H1 (cell line): ENCODE measurements at regions not wholly inside any gene's neighbourhood (a gene's known extent, or its start where the extent isn't known, plus 50 kb on each side); places are given as distances from the start of the nearest gene placed in this dataset.

Source experiments
- CTCF ChIA-PET: fragments of 300-600 bp; sonication (Branson Sonifier 250); formaldehyde crosslinking; loops from one replicate; lab custom pipeline; 2021; ENCODE audit not compliant: partially characterized antibody; lab: Charles Lee
- POLR2A ChIA-PET: fragments of 300-600 bp; sonication (Branson Sonifier 250); formaldehyde crosslinking; loops from one replicate; lab custom pipeline; 2021; ENCODE audit warnings: inconsistent platforms; ENCODE audit not compliant: partially characterized antibody; lab: Charles Lee
- DNase-seq, 2 experiments: peaks; one replicate each; pipeline versions ENCODE4 v3.0.0 to v3.0.0-alpha.2; 2010 to 2022; ENCODE audit warnings: low spot score in 2 of 2, low read depth in 1 of 2, mixed read lengths in 1 of 2
- FAIRE-seq: peaks from 2 replicates; lab custom pipeline; 2011; peaks lifted over from hg19 to GRCh38; lab: Jason Lieb, UNC
- H2AFZ ChIP-seq: 2 replicates; pipeline ENCODE4 v1.8.1; 2012; ENCODE audit warnings: low read length, inconsistent platforms
- H2AK5ac ChIP-seq: 2 replicates; pipeline ENCODE4 v1.6.1; 2013; ENCODE audit warnings: low read depth, low read length
- H2BK120ac ChIP-seq: replicated peaks from 2 replicates; pipeline ENCODE3; 2013; ENCODE audit warnings: low read depth, low read length, inconsistent platforms
- H2BK12ac ChIP-seq: 2 replicates; pipeline ENCODE4 v1.6.1; 2013; ENCODE audit warnings: low read depth, low read length
- H2BK15ac ChIP-seq: 2 replicates; pipeline ENCODE4 v1.6.1; 2013; ENCODE audit warnings: low read length
- H2BK20ac ChIP-seq: 2 replicates; pipeline ENCODE4 v1.6.1; 2013; ENCODE audit warnings: low read length
- H2BK5ac ChIP-seq: 2 replicates; pipeline ENCODE4 v1.6.1; 2013; ENCODE audit warnings: low read depth, low read length
- H3K14ac ChIP-seq: 2 replicates; pipeline ENCODE4 v1.6.1; 2013; ENCODE audit warnings: inconsistent platforms; ENCODE audit not compliant: insufficient read length
- H3K18ac ChIP-seq: 2 replicates; pipeline ENCODE4 v1.6.1; 2013; ENCODE audit warnings: low read length; ENCODE audit errors: extremely low read depth
- H3K23ac ChIP-seq: 2 replicates; pipeline ENCODE4 v1.6.1; 2013; ENCODE audit warnings: inconsistent platforms; ENCODE audit not compliant: insufficient read length
- H3K23me2 ChIP-seq: 2 replicates; pipeline ENCODE4 v1.6.1; 2013; ENCODE audit warnings: low read depth, low read length
- H3K27ac ChIP-seq: 2 replicates; pipeline ENCODE4 v1.6.1; 2011; ENCODE audit warnings: low read depth, low read length, inconsistent platforms
- H3K27me3 ChIP-seq, 4 experiments: replicated peaks in 1 of 4; 1 replicate in 1 of 4; 2 replicates in 3 of 4; pipeline versions ENCODE4 v1.6.1 to v1.8.1; 2011 to 2013; ENCODE audit warnings: low read length in 3 of 4, mild to moderate bottlenecking in 3 of 4, inconsistent platforms in 2 of 4, mixed read lengths in 2 of 4, moderate library complexity in 1 of 4; ENCODE audit not compliant: control insufficient read depth in 3 of 4, insufficient read depth in 3 of 4; ENCODE audit errors: extremely low read depth in 1 of 4
- H3K36me3 ChIP-seq, 4 experiments: 2 replicates each; pipeline versions ENCODE4 v1.6.1 to v1.8.1; 2011 to 2013; ENCODE audit warnings: mild to moderate bottlenecking in 4 of 4, low read length in 3 of 4, moderate library complexity in 2 of 4, control low read depth in 1 of 4, inconsistent platforms in 1 of 4; ENCODE audit not compliant: insufficient read depth in 4 of 4, control insufficient read depth in 2 of 4
- H3K4ac ChIP-seq: replicated peaks from 2 replicates; pipeline ENCODE3; 2013; ENCODE audit warnings: low read length, low read depth, mixed read lengths, inconsistent platforms; ENCODE audit not compliant: insufficient read length
- H3K4me1 ChIP-seq, 4 experiments: replicated peaks in 1 of 4; 1 replicate in 1 of 4; 2 replicates in 3 of 4; pipeline versions ENCODE4 v1.6.1 to v1.8.1; 2011 to 2013; ENCODE audit warnings: low read length in 3 of 4, inconsistent platforms in 2 of 4, mixed read lengths in 1 of 4; ENCODE audit not compliant: insufficient read depth in 4 of 4, control insufficient read depth in 3 of 4
- H3K4me2 ChIP-seq, 2 experiments: 2 replicates each; pipeline versions ENCODE4 v1.6.1 to v1.8.1; 2011 to 2013; ENCODE audit warnings: low read depth in 2 of 2, low read length in 2 of 2, control low read depth in 1 of 2, inconsistent platforms in 1 of 2, mild to moderate bottlenecking in 1 of 2; ENCODE audit not compliant: insufficient read depth in 1 of 2
- H3K4me3 ChIP-seq, 4 experiments: fragments of 200-600, 300-600 bp in 1 of 4; sonication (generic), shearing (Covaris generic), sonication (Bioruptor Twin) in 1 of 4; 2 replicates each; pipeline versions ENCODE4 v1.5.1 to v1.8.1; 2011 to 2016; ENCODE audit warnings: low read length in 4 of 4, low read depth in 3 of 4, control low read depth in 2 of 4, inconsistent platforms in 2 of 4, mild to moderate bottlenecking in 2 of 4, mixed read lengths in 1 of 4, moderate library complexity in 1 of 4; ENCODE audit not compliant: insufficient read depth in 2 of 4; ENCODE audit errors: extremely low read depth in 1 of 4
- H3K56ac ChIP-seq: replicated peaks from 2 replicates; pipeline ENCODE3; 2013; ENCODE audit warnings: low read depth, mild to moderate bottlenecking, mixed read lengths, low read length, inconsistent platforms; ENCODE audit not compliant: insufficient read length
- H3K79me1 ChIP-seq: 2 replicates; pipeline ENCODE4 v1.6.1; 2013; ENCODE audit warnings: low read depth, low read length, control low read depth
- H3K79me2 ChIP-seq, 2 experiments: 2 replicates each; pipeline versions ENCODE4 v1.6.1 to v1.8.1; 2012 to 2013; ENCODE audit warnings: low read length in 2 of 2, mild to moderate bottlenecking in 2 of 2, inconsistent platforms in 1 of 2; ENCODE audit not compliant: insufficient read depth in 2 of 2, control insufficient read depth in 1 of 2
- H3K9ac ChIP-seq, 4 experiments: replicated peaks in 1 of 4; 1 replicate in 1 of 4; 2 replicates in 3 of 4; pipeline versions ENCODE4 v1.6.1 to v1.8.1; 2011 to 2013; ENCODE audit warnings: low read depth in 3 of 4, low read length in 3 of 4, control low read depth in 2 of 4, mild to moderate bottlenecking in 2 of 4, moderate library complexity in 2 of 4, inconsistent platforms in 1 of 4; ENCODE audit errors: extremely low read depth in 1 of 4
- H3K9me3 ChIP-seq, 2 experiments: 2 replicates each; pipeline versions ENCODE4 v1.6.1 to v1.8.1; 2012 to 2013; ENCODE audit warnings: mild to moderate bottlenecking in 2 of 2, moderate library complexity in 2 of 2, control low read depth in 1 of 2, inconsistent platforms in 1 of 2, low read depth in 1 of 2, low read length in 1 of 2, mixed read lengths in 1 of 2; ENCODE audit not compliant: insufficient read depth in 2 of 2
- H4K20me1 ChIP-seq, 2 experiments: replicated peaks in 1 of 2; 2 replicates each; pipeline versions ENCODE3 to v1.8.1; 2011 to 2013; ENCODE audit warnings: inconsistent platforms in 2 of 2, low read length in 2 of 2, mild to moderate bottlenecking in 1 of 2; ENCODE audit not compliant: insufficient read depth in 2 of 2, control insufficient read depth in 1 of 2
- H4K5ac ChIP-seq: 2 replicates; pipeline ENCODE4 v1.6.1; 2013; ENCODE audit warnings: low read length, low read depth, mixed read lengths, inconsistent platforms; ENCODE audit not compliant: insufficient read length
- H4K8ac ChIP-seq: 2 replicates; pipeline ENCODE4 v1.8.0; 2013; ENCODE audit warnings: mild to moderate bottlenecking, moderate library complexity, low read length, inconsistent platforms; ENCODE audit not compliant: insufficient read depth; ENCODE audit errors: extremely low read depth
- H4K91ac ChIP-seq: replicated peaks from 2 replicates; pipeline ENCODE3; 2013; ENCODE audit warnings: low read length, mixed read lengths, inconsistent platforms; ENCODE audit not compliant: insufficient read length
- SP1 ChIP-seq: IDR thresholded peaks from 2 replicates; pipeline ENCODE4 v1.6.1; 2011; ENCODE audit warnings: low read depth, low read length
- whole genome bisulfite sequencing, 2 experiments: shearing (Covaris generic) in 1 of 2; methylation state at CpG; one replicate each; pipeline versions ENCODE4 v1.1.6 to v1.1.7; 2013 to 2015; ENCODE audit warnings: low lambda C conversion rate in 2 of 2, mixed read lengths in 2 of 2, inconsistent platforms in 1 of 2, low coverage in 1 of 2, missing lambda C conversion rate in 1 of 2; ENCODE audit not compliant: insufficient replicate concordance in 2 of 2, insufficient coverage in 1 of 2, insufficient read length in 1 of 2; ENCODE audit errors: extremely low coverage in 1 of 2, missing lambda C conversion rate in 1 of 2; 5-methylcytosine and 5-hydroxymethylcytosine counted together
- TF ChIP-seq, protein P1 (sequence below), 3 experiments: IDR thresholded peaks; 1 replicate in 2 of 3; 2 replicates in 1 of 3; pipeline versions ENCODE4 v1.5.1 to v1.6.1; 2011; ENCODE audit warnings: low read length in 3 of 3, mild to moderate bottlenecking in 3 of 3, inconsistent platforms in 2 of 3, low read depth in 1 of 3, moderate library complexity in 1 of 3; ENCODE audit not compliant: insufficient read depth in 1 of 3; ENCODE audit errors: control extremely low read depth in 1 of 3
- TF ChIP-seq, protein P2 (sequence below): IDR thresholded peaks from 2 replicates; pipeline ENCODE4 v1.6.1; 2012; ENCODE audit warnings: inconsistent platforms

- Histone ChIP-seq H3K18ac (0 out of 2 replicates have a peak overlapping the region, but pooled peaks have one; percentile 4), H2BK5ac (no peak overlapping the region), H3K4me1 (peaks cover 0 to 23% (median 8%) of the 10 kb centered on the region in 4 experiments; a peak in 5 of 7 replicates), H3K79me2 (no peaks in the 10 kb centered on the region), H3K9ac (no peak overlapping the region), H3K4me3 (no peak overlapping the region), H3K9me3 (no peaks in the 10 kb centered on the region), H3K36me3 (no peaks in the 10 kb centered on the region), H4K20me1 (no peaks in the 10 kb centered on the region), H2BK15ac (no peak overlapping the region), H2BK120ac (no peak overlapping the region), H3K27me3 (no peaks in the 10 kb centered on the region; a peak in 1 of 7 replicates), H2BK12ac (no peak overlapping the region), H3K23me2 (0 out of 2 replicates have a peak, but pooled peaks cover 2% of the 10 kb centered on the region), H3K56ac (no peak overlapping the region), H2BK20ac (no peak overlapping the region), H3K27ac (no peak overlapping the region), H3K23ac (no peak overlapping the region), H2AK5ac (no peak overlapping the region), H3K79me1 (no peaks in the 10 kb centered on the region), H2AFZ (0 out of 2 replicates have a peak overlapping the region, but pooled peaks have one; percentile 5), H3K14ac (no peak overlapping the region), H4K5ac (no peak overlapping the region), H4K8ac (no peak overlapping the region), H4K91ac (no peak overlapping the region), H3K4ac (no peak overlapping the region), H3K4me2 (no peak overlapping the region)
- DNase-seq (no peak), FAIRE-seq (no peak)
- WGBS, 2 experiments = 78% methylated on average over 5 of the region's 5 CpGs; no CpG with 5 or more reads in 1 of the 2 experiments
- POLR2A ChIA-PET = no interaction called here
- CTCF ChIA-PET = interaction anchor here (0.7 to 2.1 kb wide), 2 partner anchors 9 to 44 kb away, joined by 3 to 6 read pairs; no protein-coding TSS in a partner anchor
- TF ChIP-seq, protein P1, sequence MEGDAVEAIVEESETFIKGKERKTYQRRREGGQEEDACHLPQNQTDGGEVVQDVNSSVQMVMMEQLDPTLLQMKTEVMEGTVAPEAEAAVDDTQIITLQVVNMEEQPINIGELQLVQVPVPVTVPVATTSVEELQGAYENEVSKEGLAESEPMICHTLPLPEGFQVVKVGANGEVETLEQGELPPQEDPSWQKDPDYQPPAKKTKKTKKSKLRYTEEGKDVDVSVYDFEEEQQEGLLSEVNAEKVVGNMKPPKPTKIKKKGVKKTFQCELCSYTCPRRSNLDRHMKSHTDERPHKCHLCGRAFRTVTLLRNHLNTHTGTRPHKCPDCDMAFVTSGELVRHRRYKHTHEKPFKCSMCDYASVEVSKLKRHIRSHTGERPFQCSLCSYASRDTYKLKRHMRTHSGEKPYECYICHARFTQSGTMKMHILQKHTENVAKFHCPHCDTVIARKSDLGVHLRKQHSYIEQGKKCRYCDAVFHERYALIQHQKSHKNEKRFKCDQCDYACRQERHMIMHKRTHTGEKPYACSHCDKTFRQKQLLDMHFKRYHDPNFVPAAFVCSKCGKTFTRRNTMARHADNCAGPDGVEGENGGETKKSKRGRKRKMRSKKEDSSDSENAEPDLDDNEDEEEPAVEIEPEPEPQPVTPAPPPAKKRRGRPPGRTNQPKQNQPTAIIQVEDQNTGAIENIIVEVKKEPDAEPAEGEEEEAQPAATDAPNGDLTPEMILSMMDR (IDR thresholded peaks at IDR 0.05; ENCODE audit: control extremely low read depth in 1 of 3, insufficient read depth in 1 of 3, low read depth in 1 of 3, low read length in 3 of 3) = no peak
- TF ChIP-seq, protein P2, sequence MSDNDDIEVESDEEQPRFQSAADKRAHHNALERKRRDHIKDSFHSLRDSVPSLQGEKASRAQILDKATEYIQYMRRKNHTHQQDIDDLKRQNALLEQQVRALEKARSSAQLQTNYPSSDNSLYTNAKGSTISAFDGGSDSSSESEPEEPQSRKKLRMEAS = no peak
- TF ChIP-seq SP1 = no peak
Observed at GRCh38 chr18:7512348-7512747, 54.8 kb upstream of the PTPRM start.
